ENCODE measurements at regions not wholly inside any gene's neighbourhood (a gene's known extent, or its start where the extent isn't known, plus 50 kb on each side); places are given as distances from the start of the nearest gene placed in this dataset.

DNA sequence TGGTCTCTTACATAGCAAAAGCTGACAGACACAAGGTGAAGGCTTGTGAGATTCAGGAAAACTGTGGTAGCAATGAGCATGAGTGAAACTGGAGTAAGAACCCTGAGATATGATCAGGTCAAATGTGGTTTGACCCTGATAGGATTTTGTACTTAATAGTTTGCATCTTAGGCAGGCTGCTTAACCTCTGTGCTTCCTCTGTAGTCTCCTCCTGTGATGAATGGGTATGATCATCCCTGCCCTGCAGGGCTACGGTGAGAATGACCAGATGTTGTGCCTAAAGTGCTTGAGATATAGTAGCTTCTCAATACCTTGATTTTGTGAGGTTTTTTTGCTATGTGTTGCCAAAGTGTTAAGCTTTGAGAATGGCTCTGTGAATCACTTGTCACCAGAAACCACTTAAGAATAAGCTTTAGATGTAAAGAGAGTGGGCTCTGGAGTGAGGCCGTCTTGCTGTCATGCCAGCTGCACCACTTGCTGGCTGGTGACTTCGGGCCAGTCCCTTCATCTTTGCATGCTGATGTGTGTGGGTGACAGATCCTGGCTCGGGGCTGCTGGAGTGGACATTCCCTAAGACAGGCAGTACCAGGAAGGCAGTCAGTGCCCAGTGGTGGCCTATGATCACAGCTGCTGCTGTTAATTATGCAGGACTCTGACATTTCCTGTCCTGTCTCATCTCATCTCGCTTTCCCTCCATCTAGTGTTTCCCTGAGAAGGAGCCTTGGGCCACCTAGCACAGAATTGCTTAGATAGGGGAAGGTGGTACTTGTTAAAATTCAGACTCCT is 254.7 kb downstream of the NFATC2 start:
- ChIA-PET CTCF (interaction anchor here (0.9 kb wide), 1 partner anchor 12 kb away, joined by 3 read pairs; no protein-coding TSS in a partner anchor), POLR2A (no interaction called here)
- no peak for DNase-seq (ENCODE audit: extremely low spot score)
- TF ChIP-seq, protein P1, sequence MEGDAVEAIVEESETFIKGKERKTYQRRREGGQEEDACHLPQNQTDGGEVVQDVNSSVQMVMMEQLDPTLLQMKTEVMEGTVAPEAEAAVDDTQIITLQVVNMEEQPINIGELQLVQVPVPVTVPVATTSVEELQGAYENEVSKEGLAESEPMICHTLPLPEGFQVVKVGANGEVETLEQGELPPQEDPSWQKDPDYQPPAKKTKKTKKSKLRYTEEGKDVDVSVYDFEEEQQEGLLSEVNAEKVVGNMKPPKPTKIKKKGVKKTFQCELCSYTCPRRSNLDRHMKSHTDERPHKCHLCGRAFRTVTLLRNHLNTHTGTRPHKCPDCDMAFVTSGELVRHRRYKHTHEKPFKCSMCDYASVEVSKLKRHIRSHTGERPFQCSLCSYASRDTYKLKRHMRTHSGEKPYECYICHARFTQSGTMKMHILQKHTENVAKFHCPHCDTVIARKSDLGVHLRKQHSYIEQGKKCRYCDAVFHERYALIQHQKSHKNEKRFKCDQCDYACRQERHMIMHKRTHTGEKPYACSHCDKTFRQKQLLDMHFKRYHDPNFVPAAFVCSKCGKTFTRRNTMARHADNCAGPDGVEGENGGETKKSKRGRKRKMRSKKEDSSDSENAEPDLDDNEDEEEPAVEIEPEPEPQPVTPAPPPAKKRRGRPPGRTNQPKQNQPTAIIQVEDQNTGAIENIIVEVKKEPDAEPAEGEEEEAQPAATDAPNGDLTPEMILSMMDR (IDR thresholded peaks at IDR 0.05; ENCODE audit: control extremely low read depth, extremely low read depth, low read depth, missing control alignments) = no peak

DNA sequence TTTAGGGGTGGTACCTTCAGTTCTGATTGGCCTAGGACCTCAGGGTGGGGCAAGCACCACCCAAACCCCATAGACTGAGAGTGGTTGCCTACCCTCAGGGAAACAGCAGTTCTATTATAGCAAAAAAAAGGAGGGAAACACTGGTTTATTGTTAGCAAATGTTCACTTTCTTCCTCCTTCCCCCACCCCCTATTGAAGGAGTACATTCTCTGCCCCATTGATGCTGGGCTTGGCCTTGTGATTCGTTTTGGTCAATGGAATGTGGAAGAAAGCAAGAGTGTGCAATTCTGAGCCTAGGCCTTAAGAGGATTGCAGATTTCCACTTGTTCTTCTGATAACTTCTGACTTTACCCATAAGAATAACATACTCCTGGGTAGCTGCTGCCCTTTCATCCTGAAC is 255.8 kb downstream of the NFATC2 start:
- DNase-seq (ENCODE audit: extremely low spot score) = no peak
- ChIA-PET POLR2A (no interaction called here), CTCF (interaction anchor here (0.8 to 1.9 kb wide), 2 partner anchors 299 to 337 kb away, joined by 3 to 5 read pairs; no protein-coding TSS in a partner anchor)
- TF ChIP-seq, protein P1 (IDR thresholded peaks at IDR 0.05; ENCODE audit: control extremely low read depth, extremely low read depth, low read depth, missing control alignments) = no peak

DNA sequence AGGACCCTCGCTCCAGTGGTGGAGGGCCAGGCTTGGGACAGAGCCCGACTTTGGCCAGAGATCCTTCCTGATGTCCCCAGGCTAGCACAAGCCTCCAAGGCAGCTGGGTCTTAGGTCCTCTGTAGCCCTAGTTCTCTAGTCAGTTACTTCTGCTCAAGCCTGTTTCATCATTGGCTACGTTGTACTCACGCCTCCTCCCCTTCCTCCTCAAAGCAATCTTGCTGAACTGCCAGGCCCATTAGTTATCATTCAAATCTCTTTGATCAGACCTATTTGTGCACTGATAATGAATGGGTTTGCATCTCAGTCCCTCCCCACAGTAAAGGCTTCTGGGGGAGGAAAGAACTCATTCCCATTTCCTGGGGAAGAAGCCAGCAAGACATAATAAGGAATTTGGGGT is 256.8 kb downstream of the NFATC2 start:
- DNase-seq (ENCODE audit: extremely low spot score) = no peak
- TF ChIP-seq, protein P1 (IDR thresholded peaks at IDR 0.05; ENCODE audit: control extremely low read depth, extremely low read depth, low read depth, missing control alignments) = no peak
- POLR2A ChIA-PET = no interaction called here
- CTCF ChIA-PET = interaction anchor here (0.8 to 1.9 kb wide), 2 partner anchors 298 to 338 kb away, joined by 3 to 5 read pairs; no protein-coding TSS in a partner anchor

DNA sequence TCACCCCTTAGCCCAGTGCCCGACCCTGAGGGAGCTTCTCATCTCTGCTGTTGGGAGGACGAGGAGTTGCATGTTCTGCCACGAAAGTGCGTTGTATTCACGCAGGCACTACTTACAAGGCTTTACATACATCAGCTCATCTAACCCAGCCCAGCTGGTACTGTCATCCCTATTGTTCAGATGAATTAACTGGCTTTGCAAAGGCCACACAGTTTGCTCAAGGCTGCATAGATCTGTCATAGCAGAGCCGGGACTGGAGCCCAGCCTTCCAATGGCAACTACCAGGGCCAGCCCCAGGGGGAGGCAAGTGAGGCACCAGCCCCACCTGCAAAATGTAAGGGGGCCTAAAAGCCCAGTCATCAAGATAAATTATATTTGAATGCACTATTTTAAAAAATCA is 257.6 kb downstream of the NFATC2 start:
- CTCF ChIA-PET = interaction anchor here (1.3 to 1.7 kb wide), 2 partner anchors 99 to 297 kb away, joined by 3 to 4 read pairs; no protein-coding TSS in a partner anchor
- no peak for DNase-seq (ENCODE audit: extremely low spot score)
- POLR2A ChIA-PET = no interaction called here
- TF ChIP-seq, protein P1 (IDR thresholded peaks at IDR 0.05; ENCODE audit: control extremely low read depth, extremely low read depth, low read depth, missing control alignments) = no peak

DNA sequence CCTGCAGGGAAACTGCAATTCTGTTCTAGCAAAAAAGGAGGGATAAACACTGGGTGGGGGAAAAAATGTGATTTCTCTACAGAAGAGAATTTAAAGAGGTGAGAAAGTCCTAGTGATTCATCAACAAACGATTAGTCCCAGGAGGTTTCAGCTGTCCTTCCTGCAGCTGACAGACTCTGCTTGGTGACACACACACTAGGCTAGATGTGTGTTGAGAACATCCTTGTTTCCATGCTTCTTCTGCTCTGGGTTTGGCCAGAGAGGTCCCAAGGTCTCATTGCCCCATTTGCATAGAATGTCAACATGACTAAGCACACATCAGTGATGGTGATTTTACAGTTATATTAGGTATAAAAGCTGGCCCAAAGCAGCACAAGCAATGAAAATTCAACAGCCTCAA is 258.3 kb downstream of the NFATC2 start:
- ChIA-PET POLR2A (no interaction called here), CTCF (interaction anchor here (1.3 to 1.7 kb wide), 2 partner anchors 98 to 297 kb away, joined by 3 to 4 read pairs; no protein-coding TSS in a partner anchor)
- TF ChIP-seq, protein P1 (IDR thresholded peaks at IDR 0.05; ENCODE audit: control extremely low read depth, extremely low read depth, low read depth, missing control alignments) = no peak
- DNase-seq (ENCODE audit: extremely low spot score) = no peak

DNA sequence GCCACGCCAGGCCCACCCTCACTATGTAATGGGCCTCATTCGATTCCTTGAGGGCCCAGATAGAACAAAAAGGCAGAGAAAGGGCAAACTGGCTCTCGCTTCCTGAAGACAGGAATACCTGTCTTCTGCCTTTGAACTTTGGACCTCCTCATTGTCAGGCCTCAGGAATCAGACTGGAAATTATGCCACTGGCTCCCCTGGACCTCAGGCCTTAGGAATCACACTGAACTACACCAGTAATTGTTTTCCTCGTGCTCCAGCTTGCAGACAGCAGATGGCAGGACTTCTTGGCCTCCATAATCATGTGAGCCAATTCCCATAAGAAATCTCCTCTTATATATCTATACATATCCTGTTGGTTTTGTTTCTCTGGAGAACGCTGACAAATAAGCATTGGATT is 258.6 kb upstream of the KCNG1 start:
- TF ChIP-seq, protein P1 (IDR thresholded peaks at IDR 0.05; ENCODE audit: control extremely low read depth, extremely low read depth, low read depth, missing control alignments) = no peak
- ChIA-PET CTCF (no interaction called here), POLR2A (no interaction called here)
- DNase-seq (ENCODE audit: extremely low spot score) = no peak
